AG09309 (cell line): ENCODE measurements at regions not wholly inside any gene's neighbourhood (a gene's known extent, or its start where the extent isn't known, plus 50 kb on each side); places are given as distances from the start of the nearest gene placed in this dataset.

Experiments
- DNase-seq: peaks from one replicate; pipeline ENCODE4 v3.0.0-alpha.2; 2010; ENCODE audit warnings: low read depth
- H3K4me3 ChIP-seq: 2 replicates; pipeline ENCODE4 v1.5.1; 2011; ENCODE audit warnings: mild to moderate bottlenecking, low read depth, low read length, moderate library complexity; ENCODE audit not compliant: control insufficient read depth
- TF ChIP-seq, protein P1 (sequence below): IDR thresholded peaks from 2 replicates; pipeline ENCODE4 v1.5.1; 2011; ENCODE audit warnings: mild to moderate bottlenecking, low read depth, low read length, inconsistent platforms; ENCODE audit not compliant: insufficient read depth, control insufficient read depth; ENCODE audit errors: missing control alignments

- no peak overlapping the region for H3K4me3 ChIP-seq
- TF ChIP-seq, protein P1, sequence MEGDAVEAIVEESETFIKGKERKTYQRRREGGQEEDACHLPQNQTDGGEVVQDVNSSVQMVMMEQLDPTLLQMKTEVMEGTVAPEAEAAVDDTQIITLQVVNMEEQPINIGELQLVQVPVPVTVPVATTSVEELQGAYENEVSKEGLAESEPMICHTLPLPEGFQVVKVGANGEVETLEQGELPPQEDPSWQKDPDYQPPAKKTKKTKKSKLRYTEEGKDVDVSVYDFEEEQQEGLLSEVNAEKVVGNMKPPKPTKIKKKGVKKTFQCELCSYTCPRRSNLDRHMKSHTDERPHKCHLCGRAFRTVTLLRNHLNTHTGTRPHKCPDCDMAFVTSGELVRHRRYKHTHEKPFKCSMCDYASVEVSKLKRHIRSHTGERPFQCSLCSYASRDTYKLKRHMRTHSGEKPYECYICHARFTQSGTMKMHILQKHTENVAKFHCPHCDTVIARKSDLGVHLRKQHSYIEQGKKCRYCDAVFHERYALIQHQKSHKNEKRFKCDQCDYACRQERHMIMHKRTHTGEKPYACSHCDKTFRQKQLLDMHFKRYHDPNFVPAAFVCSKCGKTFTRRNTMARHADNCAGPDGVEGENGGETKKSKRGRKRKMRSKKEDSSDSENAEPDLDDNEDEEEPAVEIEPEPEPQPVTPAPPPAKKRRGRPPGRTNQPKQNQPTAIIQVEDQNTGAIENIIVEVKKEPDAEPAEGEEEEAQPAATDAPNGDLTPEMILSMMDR: no peak
- DNase-seq: no peak
These were observed 118.8 kb upstream of the VPREB1 start for GRCh38 chr22:22125579-22126468.

DNA sequence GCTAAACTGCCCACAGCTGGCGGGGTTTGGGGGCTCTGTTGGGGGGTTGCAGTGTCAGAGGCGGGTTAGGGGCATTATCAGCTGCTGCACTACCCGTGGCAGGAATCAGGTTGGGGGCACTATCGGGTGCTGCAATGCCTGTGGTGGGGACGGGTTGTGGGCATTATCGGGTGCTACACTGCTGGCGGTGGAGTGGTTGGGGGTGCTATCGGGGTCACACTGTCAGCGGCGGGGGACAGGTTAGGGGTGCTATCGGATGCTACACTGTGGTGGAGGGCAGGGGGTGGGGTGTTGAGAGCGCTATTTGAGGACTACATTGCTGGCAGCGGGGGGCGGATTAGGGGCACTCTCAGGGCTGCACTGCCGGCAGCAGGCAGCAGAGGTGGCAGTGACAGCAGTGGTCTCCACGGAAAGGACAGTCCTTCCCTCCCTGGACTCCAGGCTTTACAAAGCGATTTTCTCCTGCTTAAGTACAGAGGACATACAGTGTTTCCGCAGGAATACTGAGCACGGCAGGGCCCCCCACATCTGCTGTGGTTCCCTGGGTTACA lies 119.5 kb upstream of the VPREB1 start:
- TF ChIP-seq, protein P1: no peak
- no peak overlapping the region for H3K4me3 ChIP-seq
- DNase-seq: no peak

GRCh38 chr22:22124374-22124773 lies 120.2 kb upstream of the VPREB1 start:
- DNase-seq: no peak
- no peak overlapping the region for H3K4me3 ChIP-seq
- TF ChIP-seq, protein P1: no peak

DNA sequence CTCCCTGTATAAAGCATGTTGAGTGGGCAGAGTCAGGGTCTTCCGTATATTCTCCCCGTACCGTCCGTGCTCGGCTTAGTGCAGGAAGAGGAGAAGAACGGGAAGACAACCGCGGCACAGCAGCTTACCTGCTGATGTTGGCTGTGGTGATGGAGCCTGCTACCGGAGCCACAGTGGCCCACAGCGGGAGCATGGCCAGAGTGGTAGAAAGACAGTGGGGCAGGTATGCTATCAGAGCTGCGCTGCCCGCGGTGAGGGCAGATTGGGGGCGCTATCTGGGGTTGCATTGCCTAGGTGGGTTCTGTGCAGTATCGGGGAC lies 120.7 kb upstream of the VPREB1 start:
- no peak overlapping the region for H3K4me3 ChIP-seq
- TF ChIP-seq, protein P1: no peak
- no peak for DNase-seq

DNA sequence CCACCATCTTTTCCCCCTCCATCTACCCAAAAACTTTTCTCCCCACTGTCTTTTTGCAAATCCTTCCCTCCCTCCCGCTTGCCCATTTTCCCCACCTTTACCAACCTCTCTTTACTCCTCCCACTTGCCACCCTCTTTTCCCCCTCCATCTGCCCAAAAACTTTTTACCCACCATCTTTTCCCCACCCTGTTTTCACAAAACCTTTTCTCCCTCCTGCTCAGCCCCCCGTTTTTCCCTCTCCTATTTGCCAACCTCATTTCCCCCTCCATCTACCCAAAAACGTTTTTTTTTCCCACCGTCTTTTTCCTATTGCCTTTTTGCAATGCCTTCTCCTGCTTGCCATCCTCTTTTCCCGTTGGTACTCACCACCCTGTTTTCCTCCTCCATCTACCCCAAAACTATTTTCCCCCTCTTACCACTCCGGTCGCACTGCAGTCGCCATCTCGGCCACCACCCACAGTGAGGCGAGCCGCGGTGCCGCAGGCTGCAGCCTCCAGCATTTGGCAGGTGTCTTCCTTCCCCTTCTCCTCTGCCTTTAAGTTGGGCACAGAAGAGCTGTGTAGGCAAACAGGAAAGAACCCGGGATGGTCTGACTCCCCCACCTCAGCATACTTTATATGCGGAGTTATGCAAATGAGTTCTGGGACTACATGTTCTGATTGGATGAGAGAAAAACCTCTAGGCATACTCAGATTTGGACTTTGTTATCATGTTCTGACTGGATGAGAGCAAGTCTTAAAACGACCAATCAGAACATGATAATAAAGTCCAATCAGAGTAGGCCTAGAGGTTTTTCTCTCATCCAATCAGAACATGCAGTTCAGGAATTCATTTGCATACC lies 121.2 kb upstream of the VPREB1 start:
- H3K4me3 ChIP-seq: no peak overlapping the region
- no peak for DNase-seq
- TF ChIP-seq, protein P1: no peak

GRCh38 chr22:22122348-22123117 lies 122.1 kb upstream of the VPREB1 start:
- TF ChIP-seq, protein P1: no peak
- DNase-seq: no peak
- H3K4me3 ChIP-seq: no peak overlapping the region
